OCI-LY3 (cell line): ENCODE measurements at regions not wholly inside any gene's neighbourhood (a gene's known extent, or its start where the extent isn't known, plus 50 kb on each side); places are given as distances from the start of the nearest gene placed in this dataset.

Source experiments
- H2AFZ ChIP-seq: fragments of 200-600, 300-600 bp; shearing (Covaris generic); 2 replicates; pipeline ENCODE4 v1.6.0; 2014; ENCODE audit warnings: antibody characterized with exemption, low read depth, low read length
- H3K27ac ChIP-seq: fragments of 200-600, 300-600 bp; sonication (generic); 2 replicates; pipeline ENCODE4 v1.5.1; 2014; ENCODE audit warnings: mild to moderate bottlenecking, low read length, moderate library complexity, mixed read lengths
- H3K27me3 ChIP-seq: fragments of 200-600, 300-600 bp; sonication (generic); 2 replicates; pipeline ENCODE4 v1.6.1; 2014; ENCODE audit warnings: low read depth, low read length, mixed read lengths
- H3K36me3 ChIP-seq: fragments of 200-600, 300-600 bp; sonication (generic); replicated peaks from 2 replicates; pipeline ENCODE3; 2014; ENCODE audit warnings: low read depth, low read length, mixed read lengths
- H3K4me1 ChIP-seq: fragments of 300-600, 200-600 bp; sonication (generic); 2 replicates; pipeline ENCODE4 v1.6.1; 2014; ENCODE audit warnings: low read length, mixed read lengths
- H3K4me2 ChIP-seq: fragments of 200-600, 300-600 bp; sonication (generic); 2 replicates; pipeline ENCODE4 v1.6.1; 2014; ENCODE audit warnings: low read length, mixed read lengths
- H3K4me3 ChIP-seq: fragments of 300-600, 200-600 bp; sonication (generic); 2 replicates; pipeline ENCODE4 v1.5.1; 2014; ENCODE audit warnings: antibody characterized with exemption, mild to moderate bottlenecking, low read length, moderate library complexity
- H3K79me2 ChIP-seq: fragments of 300-600, 200-600 bp; shearing (Covaris generic); 2 replicates; pipeline ENCODE4 v1.6.1; 2014; ENCODE audit warnings: mild to moderate bottlenecking, low read length, mixed read lengths
- H3K9ac ChIP-seq: fragments of 300-600, 200-600 bp; shearing (Covaris generic); 2 replicates; pipeline ENCODE4 v1.6.0; 2014; ENCODE audit warnings: mild to moderate bottlenecking, low read length, moderate library complexity
- H3K9me3 ChIP-seq: fragments of 200-600, 300-600 bp; shearing (Covaris generic); 2 replicates; pipeline ENCODE4 v1.6.1; 2014; ENCODE audit warnings: low read length, mixed read lengths; ENCODE audit not compliant: insufficient read depth
- H4K20me1 ChIP-seq: fragments of 200-600, 300-600 bp; sonication (generic); 2 replicates; pipeline ENCODE4 v1.6.1; 2016; ENCODE audit warnings: low read length, mixed read lengths; ENCODE audit not compliant: insufficient read depth
- CTCF ChIP-seq: fragments of 200-600, 300-600 bp; sonication (generic); IDR thresholded peaks from 2 replicates; pipeline ENCODE4 v1.5.1; 2014; ENCODE audit warnings: antibody characterized with exemption, low read length, low read depth
- EZH2phosphoT487 ChIP-seq: fragments of 200-600 bp; shearing (Covaris generic); IDR thresholded peaks from 2 replicates; pipeline ENCODE4 v1.6.1; 2018; ENCODE audit warnings: antibody characterized with exemption, mixed run types, low read depth

GRCh38 chr3:144989807-144990206 lies 1018.2 kb downstream of the DIPK2A start:
- Histone ChIP-seq H3K36me3 (no peaks in the 10 kb centered on the region), H4K20me1 (no peaks in the 10 kb centered on the region), H3K27me3 (no peaks in the 10 kb centered on the region), H3K9ac (no peak overlapping the region), H3K27ac (no peak overlapping the region), H3K4me3 (no peak overlapping the region), H3K4me2 (no peak overlapping the region), H2AFZ (no peak overlapping the region), H3K4me1 (no peaks in the 10 kb centered on the region), H3K79me2 (no peaks in the 10 kb centered on the region), H3K9me3 (no peaks in the 10 kb centered on the region)
- no peak for TF ChIP-seq CTCF
- TF ChIP-seq EZH2phosphoT487: no peak

GRCh38 chr3:144995856-144996255 lies 1024.2 kb downstream of the DIPK2A start:
- Histone ChIP-seq H3K27me3 (no peaks in the 10 kb centered on the region), H3K36me3 (no peaks in the 10 kb centered on the region), H4K20me1 (no peaks in the 10 kb centered on the region), H3K27ac (no peak overlapping the region), H2AFZ (no peak overlapping the region), H3K4me1 (no peaks in the 10 kb centered on the region), H3K9me3 (no peaks in the 10 kb centered on the region), H3K4me2 (no peak overlapping the region), H3K79me2 (no peaks in the 10 kb centered on the region), H3K4me3 (no peak overlapping the region), H3K9ac (no peak overlapping the region)
- TF ChIP-seq CTCF (no peak), EZH2phosphoT487 (no peak)

- H3K79me2 ChIP-seq: no peaks in the 10 kb centered on the region
- H3K9me3 ChIP-seq: no peaks in the 10 kb centered on the region
- H3K4me3 ChIP-seq: no peak overlapping the region
- H3K4me1 ChIP-seq: no peaks in the 10 kb centered on the region
- no peaks in the 10 kb centered on the region for H4K20me1 ChIP-seq
- no peaks in the 10 kb centered on the region for H3K27me3 ChIP-seq
- H3K4me2 ChIP-seq: no peak overlapping the region
- TF ChIP-seq CTCF (no peak), EZH2phosphoT487 (no peak)
- H3K36me3 ChIP-seq: no peaks in the 10 kb centered on the region
- no peak overlapping the region for H2AFZ ChIP-seq
- H3K9ac ChIP-seq: no peak overlapping the region
- no peak overlapping the region for H3K27ac ChIP-seq
Measured at GRCh38 chr3:145005427-145005826, 1033.8 kb downstream of the DIPK2A start.

- Histone ChIP-seq H3K27ac (no peak overlapping the region), H3K4me3 (no peak overlapping the region), H3K27me3 (no peaks in the 10 kb centered on the region), H3K9ac (no peak overlapping the region), H4K20me1 (no peaks in the 10 kb centered on the region), H3K79me2 (no peaks in the 10 kb centered on the region), H3K9me3 (no peaks in the 10 kb centered on the region), H2AFZ (no peak overlapping the region), H3K36me3 (no peaks in the 10 kb centered on the region), H3K4me1 (no peaks in the 10 kb centered on the region), H3K4me2 (no peak overlapping the region)
- TF ChIP-seq EZH2phosphoT487 (no peak), CTCF (no peak)
Measured at GRCh38 chr3:145006271-145006670, 1034.6 kb downstream of the DIPK2A start.
